Ishikawa (cell line): ENCODE measurements at regions not wholly inside any gene's neighbourhood (a gene's known extent, or its start where the extent isn't known, plus 50 kb on each side); places are given as distances from the start of the nearest gene placed in this dataset.

Source experiments
- CEBPB ChIP-seq: IDR thresholded peaks from 2 replicates; pipeline ENCODE4 v1.6.1; 2012
- CREB1 ChIP-seq: IDR thresholded peaks from 2 replicates; pipeline ENCODE4 v1.6.1; 2012; ENCODE audit warnings: low read depth
- EGR1 ChIP-seq: IDR thresholded peaks from 2 replicates; pipeline ENCODE4 v1.6.1; 2012
- EP300 ChIP-seq: IDR thresholded peaks from 2 replicates; pipeline ENCODE4 v1.6.1; 2012; ENCODE audit warnings: borderline replicate concordance
- FOXM1 ChIP-seq: IDR thresholded peaks from 2 replicates; pipeline ENCODE4 v1.6.1; 2012; ENCODE audit warnings: low read depth, borderline replicate concordance
- NFIC ChIP-seq: IDR thresholded peaks from 2 replicates; pipeline ENCODE4 v1.6.1; 2012
- RAD21 ChIP-seq: IDR thresholded peaks from 2 replicates; pipeline ENCODE4 v1.6.1; 2012; ENCODE audit warnings: low read depth
- REST ChIP-seq: IDR thresholded peaks from 2 replicates; pipeline ENCODE4 v1.6.1; 2012; ENCODE audit warnings: low read depth, mild to moderate bottlenecking
- TAF1 ChIP-seq: IDR thresholded peaks from 2 replicates; pipeline ENCODE4 v1.6.1; 2012; ENCODE audit warnings: low read depth, mild to moderate bottlenecking
- TCF12 ChIP-seq: IDR thresholded peaks from 2 replicates; pipeline ENCODE4 v1.6.1; 2012; ENCODE audit warnings: low read depth
- TEAD4 ChIP-seq: IDR thresholded peaks from 2 replicates; pipeline ENCODE4 v1.6.1; 2012
- USF1 ChIP-seq: IDR thresholded peaks from 2 replicates; pipeline ENCODE4 v1.6.1; 2012
- YY1 ChIP-seq: IDR thresholded peaks from 2 replicates; pipeline ENCODE4 v1.6.1; 2012; ENCODE audit warnings: low read depth
- ZBTB7A ChIP-seq: IDR thresholded peaks from 2 replicates; pipeline ENCODE4 v1.6.1; 2012; ENCODE audit warnings: low read depth
- TF ChIP-seq, protein P1 (sequence below): IDR thresholded peaks from 2 replicates; pipeline ENCODE4 v1.6.1; 2012

DNA sequence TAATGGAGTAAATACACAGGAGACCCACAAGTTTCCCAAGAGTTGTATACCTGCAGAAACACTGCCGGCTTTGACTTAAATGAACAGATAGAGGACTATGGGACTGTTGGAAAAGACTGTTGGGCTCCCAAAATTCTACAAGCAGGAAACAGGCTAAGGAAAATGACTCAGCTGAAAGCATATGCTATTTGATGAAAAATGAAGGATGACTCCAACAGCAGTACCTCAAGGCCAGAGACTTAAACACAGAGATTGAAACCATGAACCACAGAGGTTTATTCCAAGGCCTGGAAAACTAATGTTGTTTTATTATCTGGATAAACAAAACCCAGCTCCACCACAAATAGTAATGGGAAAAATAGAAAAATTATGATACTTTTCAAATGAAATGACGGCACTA is 187.7 kb downstream of the TNFSF18 start:
- no peak for TF ChIP-seq TCF12
- no peak for TF ChIP-seq NFIC

DNA sequence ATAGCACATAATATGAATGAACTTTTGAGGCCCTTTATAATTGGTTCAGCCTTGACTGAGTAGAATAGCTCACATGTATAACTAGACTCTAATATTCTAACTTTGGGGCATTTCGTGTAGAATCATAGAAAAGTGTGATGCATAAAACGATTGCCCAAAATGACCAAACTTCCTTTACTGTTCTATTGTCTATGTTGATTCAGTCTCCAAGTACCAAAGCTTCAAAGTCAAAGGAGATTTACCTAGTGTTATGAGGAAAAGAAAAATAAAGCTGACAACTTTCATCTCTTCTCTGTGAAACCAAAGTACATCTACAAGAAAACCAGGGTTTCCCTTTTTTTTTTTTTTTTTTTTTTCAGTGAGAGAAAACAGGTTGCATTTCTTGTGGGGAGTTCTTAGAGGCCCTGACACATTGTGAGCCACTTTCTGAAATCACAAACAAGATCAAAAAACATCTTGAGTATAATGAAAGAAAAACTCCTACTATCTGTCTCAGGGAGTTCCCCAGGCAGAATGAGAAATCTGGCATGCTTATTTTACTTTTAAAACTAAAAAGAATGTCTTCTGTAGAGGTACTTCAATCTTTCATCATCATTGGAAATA is 183.4 kb downstream of the TNFSF18 start:
- TF ChIP-seq USF1 (no peak), TCF12 (no peak), REST (no peak), EP300 (no peak), NFIC (no peak), ZBTB7A (no peak), YY1 (no peak), TEAD4 (no peak), CEBPB (no peak), CREB1 (no peak), TAF1 (no peak), FOXM1 (no peak), EGR1 (no peak)
- TF ChIP-seq, protein P1, sequence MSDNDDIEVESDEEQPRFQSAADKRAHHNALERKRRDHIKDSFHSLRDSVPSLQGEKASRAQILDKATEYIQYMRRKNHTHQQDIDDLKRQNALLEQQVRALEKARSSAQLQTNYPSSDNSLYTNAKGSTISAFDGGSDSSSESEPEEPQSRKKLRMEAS, result no peak

- TF ChIP-seq EGR1 (no peak), YY1 (no peak), FOXM1 (no peak), TEAD4 (no peak), TAF1 (no peak), REST (no peak), EP300 (no peak), CEBPB (no peak), TCF12 (no peak), ZBTB7A (no peak), RAD21 (no peak), USF1 (no peak), CREB1 (no peak), NFIC (no peak)
- TF ChIP-seq, protein P1, result no peak
Measured at GRCh38 chr1:172870901-172871606, 179.7 kb downstream of the TNFSF18 start.

GRCh38 chr1:172874950-172875349 is 175.8 kb downstream of the TNFSF18 start:
- TF ChIP-seq YY1 (no peak), USF1 (no peak)

DNA sequence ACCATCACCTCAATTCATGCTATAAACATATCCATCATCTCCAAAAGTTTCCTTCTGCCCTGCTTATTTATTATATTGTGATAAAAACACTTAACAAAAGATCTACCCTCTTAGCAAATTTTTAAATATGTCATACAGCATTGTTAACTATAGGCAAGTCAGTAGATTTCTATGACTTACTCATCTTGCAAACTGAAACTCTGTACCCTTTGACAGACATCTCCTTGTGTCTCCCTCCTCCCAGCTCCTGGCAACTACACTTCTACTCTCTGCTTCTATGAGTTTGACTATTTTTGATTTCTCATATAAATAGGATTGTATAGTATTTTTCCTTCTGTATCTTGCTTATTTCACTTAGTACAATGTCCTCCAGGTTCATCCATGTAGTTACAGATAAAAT is 174.8 kb downstream of the TNFSF18 start:
- TF ChIP-seq ZBTB7A (no peak), NFIC (no peak), CREB1 (no peak)
- TF ChIP-seq, protein P1, result no peak

GRCh38 chr1:172882385-172882784 is 168.4 kb downstream of the TNFSF18 start:
- no peak for TF ChIP-seq YY1
